ENCODE measurements at regions not wholly inside any gene's neighbourhood (a gene's known extent, or its start where the extent isn't known, plus 50 kb on each side); places are given as distances from the start of the nearest gene placed in this dataset.

- TF ChIP-seq POLR2AphosphoS5 (IDR thresholded peaks at IDR 0.05; ENCODE audit: borderline replicate concordance, low read depth, low read length), result no peak
- no peak for TF ChIP-seq EZH2 (IDR thresholded peaks at IDR 0.05)
- TF ChIP-seq FOXP2 (optimal IDR thresholded peaks at IDR 0.05; ENCODE audit: control extremely low read depth, extremely low read length, insufficient read depth), result no peak
Observed at GRCh38 chr13:68176475-68176874, 946.3 kb upstream of the PCDH9 start.

Measured in SK-N-MC (cell line).